Osteoblast (primary cell): ENCODE measurements at regions not wholly inside any gene's neighbourhood (a gene's known extent, or its start where the extent isn't known, plus 50 kb on each side); places are given as distances from the start of the nearest gene placed in this dataset.

Experiments used
- DNase-seq: peaks from one replicate; pipeline ENCODE4 v3.0.0; 2011; ENCODE audit warnings: low spot score, mixed read lengths; ENCODE audit not compliant: insufficient read length; ENCODE audit errors: missing footprints
- H2AFZ ChIP-seq: 2 replicates; pipeline ENCODE4 v1.6.0; 2011; ENCODE audit warnings: mild to moderate bottlenecking, low read length
- H3K27ac ChIP-seq: 2 replicates; pipeline ENCODE4 v1.5.1; 2011; ENCODE audit warnings: mild to moderate bottlenecking, low read depth, low read length, moderate library complexity
- H3K27me3 ChIP-seq: 2 replicates; pipeline ENCODE4 v1.6.0; 2012; ENCODE audit warnings: mild to moderate bottlenecking, control low read depth, inconsistent platforms, low read length, moderate library complexity; ENCODE audit not compliant: insufficient read depth
- H3K36me3 ChIP-seq: 2 replicates; pipeline ENCODE4 v1.5.1; 2011; ENCODE audit warnings: mild to moderate bottlenecking, low read length, control low read depth, moderate library complexity; ENCODE audit not compliant: insufficient read depth
- H3K4me1 ChIP-seq: 2 replicates; pipeline ENCODE4 v1.5.1; 2011; ENCODE audit warnings: mild to moderate bottlenecking, low read length, control low read depth, moderate library complexity; ENCODE audit not compliant: insufficient read depth
- H3K4me2 ChIP-seq: 2 replicates; pipeline ENCODE4 v1.6.0; 2011; ENCODE audit warnings: mild to moderate bottlenecking, low read length; ENCODE audit not compliant: insufficient read depth
- H3K4me3 ChIP-seq: fragments of 200-600 bp; sonication (generic); 3 replicates; pipeline ENCODE4 v1.5.1; 2012; ENCODE audit warnings: mild to moderate bottlenecking, low read length, inconsistent platforms; ENCODE audit not compliant: insufficient read depth
- H3K79me2 ChIP-seq: 2 replicates; pipeline ENCODE4 v1.6.0; 2012; ENCODE audit warnings: mild to moderate bottlenecking, low read length, control low read depth, inconsistent platforms; ENCODE audit not compliant: insufficient read depth
- H3K9me3 ChIP-seq: 2 replicates; pipeline ENCODE4 v1.5.1; 2011; ENCODE audit warnings: low read depth, low read length, control low read depth
- H4K20me1 ChIP-seq: 2 replicates; pipeline ENCODE4 v1.6.0; 2012; ENCODE audit warnings: mild to moderate bottlenecking, low read length, control low read depth; ENCODE audit not compliant: insufficient read depth
- TF ChIP-seq, protein P1 (sequence below): IDR thresholded peaks from 2 replicates; pipeline ENCODE4 v1.5.1; 2011; ENCODE audit warnings: mild to moderate bottlenecking, low read depth, low read length, moderate library complexity; ENCODE audit errors: extremely low read depth

DNA sequence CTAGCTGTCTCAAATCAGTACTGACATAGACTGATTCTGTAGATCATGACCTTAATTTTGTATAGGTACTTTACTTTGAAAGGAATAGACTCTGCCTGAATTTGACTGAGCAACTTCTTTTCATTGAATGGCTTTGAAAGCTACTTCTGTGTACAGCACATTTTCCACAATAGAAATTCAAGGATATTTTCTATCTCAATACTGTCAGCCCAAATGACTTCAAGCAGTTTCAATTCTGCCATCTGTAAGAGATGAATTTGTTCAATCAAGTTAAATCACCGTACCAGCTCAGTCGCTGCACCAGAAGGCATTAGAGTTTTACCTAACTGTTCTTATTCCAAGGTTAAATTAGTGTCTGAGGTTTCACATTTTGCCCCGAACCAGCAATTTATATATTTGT, 107.0 kb upstream of the EYS start:
- Histone ChIP-seq H4K20me1 (no peaks in the 10 kb centered on the region), H3K36me3 (no peaks in the 10 kb centered on the region), H3K4me3 (no peak overlapping the region), H3K9me3 (peaks cover 3% of the 10 kb centered on the region), H2AFZ (no peak overlapping the region), H3K27ac (no peak overlapping the region), H3K4me2 (no peak overlapping the region), H3K79me2 (no peaks in the 10 kb centered on the region), H3K4me1 (no peaks in the 10 kb centered on the region), H3K27me3 (no peaks in the 10 kb centered on the region)
- DNase-seq: no peak
- TF ChIP-seq, protein P1, sequence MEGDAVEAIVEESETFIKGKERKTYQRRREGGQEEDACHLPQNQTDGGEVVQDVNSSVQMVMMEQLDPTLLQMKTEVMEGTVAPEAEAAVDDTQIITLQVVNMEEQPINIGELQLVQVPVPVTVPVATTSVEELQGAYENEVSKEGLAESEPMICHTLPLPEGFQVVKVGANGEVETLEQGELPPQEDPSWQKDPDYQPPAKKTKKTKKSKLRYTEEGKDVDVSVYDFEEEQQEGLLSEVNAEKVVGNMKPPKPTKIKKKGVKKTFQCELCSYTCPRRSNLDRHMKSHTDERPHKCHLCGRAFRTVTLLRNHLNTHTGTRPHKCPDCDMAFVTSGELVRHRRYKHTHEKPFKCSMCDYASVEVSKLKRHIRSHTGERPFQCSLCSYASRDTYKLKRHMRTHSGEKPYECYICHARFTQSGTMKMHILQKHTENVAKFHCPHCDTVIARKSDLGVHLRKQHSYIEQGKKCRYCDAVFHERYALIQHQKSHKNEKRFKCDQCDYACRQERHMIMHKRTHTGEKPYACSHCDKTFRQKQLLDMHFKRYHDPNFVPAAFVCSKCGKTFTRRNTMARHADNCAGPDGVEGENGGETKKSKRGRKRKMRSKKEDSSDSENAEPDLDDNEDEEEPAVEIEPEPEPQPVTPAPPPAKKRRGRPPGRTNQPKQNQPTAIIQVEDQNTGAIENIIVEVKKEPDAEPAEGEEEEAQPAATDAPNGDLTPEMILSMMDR: no peak

DNA sequence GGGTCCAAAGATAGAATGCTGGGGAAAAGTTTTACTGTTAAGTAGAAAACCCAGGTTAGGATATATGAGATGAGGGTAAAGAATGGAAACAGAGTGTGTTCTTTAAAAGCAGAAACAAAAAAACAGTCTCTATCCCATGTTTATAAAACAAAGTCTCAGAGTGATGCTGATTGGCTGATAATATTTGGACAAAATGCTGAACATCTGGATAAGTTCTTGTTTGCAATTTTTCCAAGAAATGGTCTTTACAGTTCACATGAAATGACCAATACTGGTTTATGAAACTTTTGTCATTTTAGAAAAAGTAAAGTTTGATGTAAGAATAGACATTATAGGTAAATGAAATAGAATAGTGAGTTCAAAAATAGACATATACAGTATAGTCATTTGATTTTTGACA, 96.2 kb upstream of the EYS start:
- TF ChIP-seq, protein P1: no peak
- Histone ChIP-seq H3K27ac (no peak overlapping the region), H3K4me3 (no peak overlapping the region), H3K27me3 (no peaks in the 10 kb centered on the region), H3K79me2 (no peaks in the 10 kb centered on the region), H3K36me3 (no peaks in the 10 kb centered on the region), H2AFZ (no peak overlapping the region), H3K9me3 (peaks cover under 1% of the 10 kb centered on the region), H3K4me1 (no peaks in the 10 kb centered on the region), H4K20me1 (no peaks in the 10 kb centered on the region), H3K4me2 (no peak overlapping the region)
- no peak for DNase-seq

DNA sequence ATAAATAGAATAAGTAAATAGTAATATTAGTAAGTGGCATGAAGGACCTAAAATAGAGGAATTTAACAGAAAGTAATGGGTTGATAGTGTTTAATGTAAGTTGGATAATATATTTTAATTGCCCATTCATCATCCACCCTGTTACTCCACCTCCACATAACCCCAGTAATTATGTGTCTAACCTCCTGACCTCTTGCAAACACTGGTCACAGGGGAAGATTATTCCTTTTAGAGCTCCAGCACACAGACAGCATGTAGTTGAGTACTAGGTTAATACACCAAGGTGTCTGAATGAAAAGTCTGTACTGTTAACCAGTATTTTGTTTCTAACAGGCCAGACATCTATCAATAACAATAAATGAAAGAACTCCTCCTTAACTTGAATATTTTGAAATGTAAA, 92.4 kb upstream of the EYS start:
- no peaks in the 10 kb centered on the region for H3K36me3 ChIP-seq
- TF ChIP-seq, protein P1: no peak
- H3K79me2 ChIP-seq: no peaks in the 10 kb centered on the region

DNA sequence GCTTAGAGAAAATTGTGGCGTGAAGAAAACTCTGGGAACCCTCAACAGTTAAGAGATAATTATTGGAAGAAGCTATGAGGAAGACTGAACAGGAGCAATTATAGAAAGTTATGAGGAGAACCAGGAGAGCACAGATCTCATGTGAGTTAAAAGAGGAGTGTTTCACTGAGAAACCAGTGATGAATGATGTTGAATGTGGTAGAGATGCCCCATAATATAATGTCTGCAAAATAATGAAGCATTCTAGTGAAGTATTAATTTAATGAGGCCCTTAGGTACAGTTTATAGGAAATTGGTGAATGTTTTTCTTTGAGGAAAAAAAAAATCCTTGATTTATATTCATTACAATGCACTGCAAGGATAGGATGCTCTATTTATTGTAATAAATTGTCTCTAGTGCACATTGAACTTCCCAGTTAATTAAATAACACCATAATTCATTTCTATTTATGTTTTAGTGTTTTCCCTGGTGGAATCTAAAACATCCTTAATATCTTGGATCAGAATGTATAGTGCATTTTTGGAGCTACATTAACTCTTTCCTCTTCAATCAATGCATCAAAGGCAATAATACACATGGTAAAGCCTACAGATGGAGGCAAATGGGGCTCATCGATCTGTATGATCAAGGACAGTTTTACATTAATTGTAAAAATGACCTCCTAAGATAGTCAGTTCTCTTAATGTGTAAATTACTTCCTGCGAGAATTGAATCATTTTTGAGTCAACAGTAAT, 91.4 kb upstream of the EYS start:
- H3K27ac ChIP-seq: no peak overlapping the region
- no peak overlapping the region for H3K4me2 ChIP-seq
- no peak overlapping the region for H3K4me3 ChIP-seq
- H3K79me2 ChIP-seq: no peaks in the 10 kb centered on the region
- H3K36me3 ChIP-seq: no peaks in the 10 kb centered on the region
- TF ChIP-seq, protein P1: no peak
- H3K27me3 ChIP-seq: no peaks in the 10 kb centered on the region
- no peaks in the 10 kb centered on the region for H3K4me1 ChIP-seq
- no peaks in the 10 kb centered on the region for H4K20me1 ChIP-seq
- H2AFZ ChIP-seq: no peak overlapping the region
- DNase-seq: no peak
- H3K9me3 ChIP-seq: peaks cover 3% of the 10 kb centered on the region

More for the DNA sequence above, 92.4 kb upstream of the EYS start:
- Histone ChIP-seq H3K27ac (no peak overlapping the region), H3K4me1 (no peaks in the 10 kb centered on the region), H3K9me3 (peaks cover 3% of the 10 kb centered on the region), H4K20me1 (no peaks in the 10 kb centered on the region), H2AFZ (no peak overlapping the region), H3K27me3 (no peaks in the 10 kb centered on the region), H3K4me2 (no peak overlapping the region), H3K4me3 (no peak overlapping the region)
- DNase-seq: no peak
